Lower leg skin (tissue), 3 donors: ENCODE measurements at regions not wholly inside any gene's neighbourhood (a gene's known extent, or its start where the extent isn't known, plus 50 kb on each side); places are given as distances from the start of the nearest gene placed in this dataset.

ENCODE experiments used
- POLR2A ChIP-seq, 2 donors: fragments of 450-650 bp; IDR thresholded peaks; one replicate each; pipeline ENCODE4 v1.6.1; 2016 to 2017; ENCODE audit warnings: antibody characterized with exemption in 2 of 2, mild to moderate bottlenecking in 1 of 2, moderate library complexity in 1 of 2
- TF ChIP-seq, protein P1 (sequence below), 3 donors: fragments of 450-650 bp; IDR thresholded peaks; one replicate each; pipeline ENCODE4 v1.5.1; 2016; ENCODE audit warnings: antibody characterized with exemption in 3 of 3, mild to moderate bottlenecking in 3 of 3, moderate library complexity in 2 of 3

DNA sequence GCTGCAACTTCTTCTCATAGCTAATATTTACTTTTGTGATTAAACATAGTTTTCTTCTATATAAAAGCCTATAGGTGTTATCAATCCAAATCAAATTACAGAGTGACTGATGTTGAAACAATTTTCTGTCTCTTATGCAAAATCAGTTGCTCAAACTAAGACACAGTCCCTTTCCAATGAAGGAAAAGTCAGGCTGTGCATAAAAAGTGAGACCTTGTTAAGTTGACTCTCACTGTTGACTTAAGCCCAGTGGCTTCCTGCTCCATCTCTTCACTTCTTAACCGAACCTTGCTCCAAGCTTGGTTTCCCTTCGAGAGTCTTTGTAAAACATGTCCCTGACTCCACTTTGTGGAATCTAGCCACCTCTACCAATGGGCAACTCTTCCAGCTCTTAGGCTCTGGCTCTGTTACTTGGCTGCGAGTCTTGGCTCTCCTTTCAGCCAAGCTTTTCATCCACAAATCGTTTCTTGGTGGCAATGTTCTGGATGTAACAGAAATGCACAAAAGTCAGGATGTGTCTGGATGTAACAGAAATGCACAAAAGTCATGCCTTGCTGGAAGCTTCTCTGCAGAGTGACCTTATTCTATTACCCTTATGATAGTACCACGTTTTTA is 118.9 kb downstream of the LIG4 start:
- TF ChIP-seq POLR2A (IDR thresholded peaks at IDR 0.05) = no peak
- TF ChIP-seq, protein P1, sequence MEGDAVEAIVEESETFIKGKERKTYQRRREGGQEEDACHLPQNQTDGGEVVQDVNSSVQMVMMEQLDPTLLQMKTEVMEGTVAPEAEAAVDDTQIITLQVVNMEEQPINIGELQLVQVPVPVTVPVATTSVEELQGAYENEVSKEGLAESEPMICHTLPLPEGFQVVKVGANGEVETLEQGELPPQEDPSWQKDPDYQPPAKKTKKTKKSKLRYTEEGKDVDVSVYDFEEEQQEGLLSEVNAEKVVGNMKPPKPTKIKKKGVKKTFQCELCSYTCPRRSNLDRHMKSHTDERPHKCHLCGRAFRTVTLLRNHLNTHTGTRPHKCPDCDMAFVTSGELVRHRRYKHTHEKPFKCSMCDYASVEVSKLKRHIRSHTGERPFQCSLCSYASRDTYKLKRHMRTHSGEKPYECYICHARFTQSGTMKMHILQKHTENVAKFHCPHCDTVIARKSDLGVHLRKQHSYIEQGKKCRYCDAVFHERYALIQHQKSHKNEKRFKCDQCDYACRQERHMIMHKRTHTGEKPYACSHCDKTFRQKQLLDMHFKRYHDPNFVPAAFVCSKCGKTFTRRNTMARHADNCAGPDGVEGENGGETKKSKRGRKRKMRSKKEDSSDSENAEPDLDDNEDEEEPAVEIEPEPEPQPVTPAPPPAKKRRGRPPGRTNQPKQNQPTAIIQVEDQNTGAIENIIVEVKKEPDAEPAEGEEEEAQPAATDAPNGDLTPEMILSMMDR (IDR thresholded peaks at IDR 0.05) = no peak
